DND-41 (cell line): ENCODE measurements at regions not wholly inside any gene's neighbourhood (a gene's known extent, or its start where the extent isn't known, plus 50 kb on each side); places are given as distances from the start of the nearest gene placed in this dataset.

Experiments
- ATAC-seq: fragments of 200-7000 bp; cut with Tn5 transposase; 3 replicates; pipeline ENCODE4 v1.9.1; 2021; ENCODE audit warnings: low read depth; ENCODE audit not compliant: insufficient read depth
- DNase-seq: peaks from one replicate; pipeline ENCODE4 v3.0.0-alpha.2; 2020
- H2AFZ ChIP-seq: 2 replicates; pipeline ENCODE4 v1.6.0; 2012; ENCODE audit warnings: low read depth, low read length
- H3K27ac ChIP-seq: 2 replicates; pipeline ENCODE4 v1.5.1; 2012; ENCODE audit warnings: low read length, inconsistent platforms
- H3K27me3 ChIP-seq: fragments of 200-600 bp; sonication (generic); 2 replicates; pipeline ENCODE4 v1.6.0; 2012; ENCODE audit warnings: low read length, mild to moderate bottlenecking, inconsistent platforms; ENCODE audit not compliant: insufficient read depth, poor library complexity
- H3K36me3 ChIP-seq: 2 replicates; pipeline ENCODE4 v1.5.1; 2012; ENCODE audit warnings: low read length, inconsistent platforms; ENCODE audit not compliant: insufficient read depth
- H3K4me1 ChIP-seq: 2 replicates; pipeline ENCODE4 v1.5.1; 2012; ENCODE audit warnings: mild to moderate bottlenecking, low read length; ENCODE audit not compliant: insufficient read depth
- H3K4me2 ChIP-seq: 2 replicates; pipeline ENCODE4 v1.6.0; 2012; ENCODE audit warnings: mild to moderate bottlenecking, moderate library complexity, low read length, inconsistent platforms; ENCODE audit not compliant: insufficient read depth
- H3K4me3 ChIP-seq, 2 experiments: fragments of 200-600 bp in 1 of 2; shearing (Covaris generic) in 1 of 2; 2 replicates each; pipeline ENCODE4 v1.5.1; 2012 to 2016; ENCODE audit warnings: inconsistent platforms in 2 of 2, low read length in 2 of 2, mild to moderate bottlenecking in 2 of 2, low read depth in 1 of 2, moderate library complexity in 1 of 2
- H3K79me2 ChIP-seq: 2 replicates; pipeline ENCODE4 v1.6.0; 2012; ENCODE audit warnings: low read length, inconsistent platforms; ENCODE audit not compliant: insufficient read depth
- H3K9ac ChIP-seq: 2 replicates; pipeline ENCODE4 v1.6.0; 2012; ENCODE audit warnings: low read depth, mild to moderate bottlenecking, inconsistent platforms, low read length, moderate library complexity
- H3K9me3 ChIP-seq: 2 replicates; pipeline ENCODE4 v1.5.1; 2012; ENCODE audit warnings: low read length, moderate library complexity, mild to moderate bottlenecking, inconsistent platforms; ENCODE audit not compliant: insufficient read depth, severe bottlenecking
- H4K20me1 ChIP-seq: 2 replicates; pipeline ENCODE4 v1.6.0; 2012; ENCODE audit warnings: low read length; ENCODE audit not compliant: insufficient read depth
- CTCF ChIP-seq: IDR thresholded peaks from 2 replicates; pipeline ENCODE4 v1.5.1; 2012; ENCODE audit warnings: borderline replicate concordance, low read length, moderate library complexity, mild to moderate bottlenecking; ENCODE audit not compliant: poor library complexity, severe bottlenecking; ENCODE audit errors: extremely low read depth
- EZH2 ChIP-seq: IDR thresholded peaks from 3 replicates; pipeline ENCODE4 v1.6.1; 2012; ENCODE audit warnings: borderline replicate concordance, low read depth, mild to moderate bottlenecking, moderate library complexity, low read length, inconsistent platforms; ENCODE audit not compliant: severe bottlenecking

GRCh38 chr5:3912790-3913189 lies 317.2 kb downstream of the IRX1 start:
- H3K79me2 ChIP-seq = no peaks in the 10 kb centered on the region
- no peak overlapping the region for H3K4me3 ChIP-seq
- H3K27ac ChIP-seq = no peak overlapping the region
- DNase-seq (no peak), ATAC-seq (no peak)
- H4K20me1 ChIP-seq = no peaks in the 10 kb centered on the region
- no peaks in the 10 kb centered on the region for H3K36me3 ChIP-seq
- no peaks in the 10 kb centered on the region for H3K9me3 ChIP-seq
- H3K4me2 ChIP-seq = no peak overlapping the region
- H3K9ac ChIP-seq = no peak overlapping the region
- peaks cover 11% of the 10 kb centered on the region for H3K4me1 ChIP-seq
- H2AFZ ChIP-seq = no peak overlapping the region
- TF ChIP-seq CTCF (no peak), EZH2 (no peak)
- H3K27me3 ChIP-seq = no peaks in the 10 kb centered on the region

DNA sequence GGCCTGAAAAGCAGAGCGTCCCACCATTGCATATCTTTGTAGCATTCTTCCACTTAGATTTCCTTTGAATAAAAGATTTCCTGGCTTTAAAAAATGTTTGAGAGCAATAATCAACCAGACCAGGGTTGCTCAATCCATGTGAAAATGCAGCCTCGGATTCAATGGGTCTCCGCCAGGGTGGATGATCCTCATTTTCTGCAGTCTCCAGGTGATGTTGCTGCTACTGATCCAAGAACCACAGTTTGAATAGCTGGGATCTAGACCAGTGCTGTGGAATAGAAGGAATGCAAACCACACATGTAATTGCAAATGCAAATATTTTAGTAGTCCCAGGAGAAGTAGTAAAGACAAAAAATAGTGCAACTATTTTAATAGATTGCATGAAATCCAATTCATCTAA lies 317.6 kb downstream of the IRX1 start:
- Histone ChIP-seq H3K4me1 (peaks cover 9% of the 10 kb centered on the region), H3K9ac (no peak overlapping the region), H3K36me3 (no peaks in the 10 kb centered on the region), H3K27ac (no peak overlapping the region), H4K20me1 (no peaks in the 10 kb centered on the region), H3K4me2 (no peak overlapping the region), H3K9me3 (no peaks in the 10 kb centered on the region), H2AFZ (no peak overlapping the region), H3K4me3 (no peak overlapping the region), H3K79me2 (no peaks in the 10 kb centered on the region), H3K27me3 (no peaks in the 10 kb centered on the region)
- TF ChIP-seq CTCF (no peak), EZH2 (no peak)
- DNase-seq (no peak), ATAC-seq (no peak)

- no peaks in the 10 kb centered on the region for H3K4me1 ChIP-seq
- no peaks in the 10 kb centered on the region for H3K79me2 ChIP-seq
- TF ChIP-seq EZH2 = no peak
- TF ChIP-seq CTCF = no peak
- H3K27me3 ChIP-seq = no peaks in the 10 kb centered on the region
- no peaks in the 10 kb centered on the region for H3K36me3 ChIP-seq
- ATAC-seq (no peak), DNase-seq (no peak)
- H3K27ac ChIP-seq = no peak overlapping the region
- no peak overlapping the region for H3K9ac ChIP-seq
- no peak overlapping the region for H2AFZ ChIP-seq
- H3K4me3 ChIP-seq = no peak overlapping the region
- no peaks in the 10 kb centered on the region for H3K9me3 ChIP-seq
- no peaks in the 10 kb centered on the region for H4K20me1 ChIP-seq
- no peak overlapping the region for H3K4me2 ChIP-seq
Measured at GRCh38 chr5:3925022-3925421, 329.4 kb downstream of the IRX1 start.

DNA sequence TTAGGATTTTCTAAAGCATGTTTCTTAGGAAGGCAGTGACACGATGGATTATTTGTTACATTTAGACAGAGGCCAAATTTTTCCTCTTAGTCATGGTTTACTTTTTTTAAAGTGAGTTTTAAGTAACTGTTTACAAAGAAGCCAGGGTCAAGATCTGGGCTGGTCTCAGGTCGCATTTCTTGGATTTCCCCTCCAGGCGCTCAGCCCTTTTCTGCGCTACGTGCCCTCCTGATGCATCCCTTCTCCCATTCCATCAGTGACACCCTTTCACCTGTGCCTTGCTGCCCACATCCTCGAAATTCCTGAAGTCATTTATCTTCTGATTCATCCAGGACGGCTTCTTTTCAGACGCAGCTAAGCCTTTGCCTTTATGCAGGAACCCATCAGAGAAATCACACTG lies 330.3 kb downstream of the IRX1 start:
- H3K4me1 ChIP-seq = no peaks in the 10 kb centered on the region
- ATAC-seq = no peak
- H3K36me3 ChIP-seq = no peaks in the 10 kb centered on the region
- H3K4me2 ChIP-seq = no peak overlapping the region
- H3K79me2 ChIP-seq = no peaks in the 10 kb centered on the region
- no peak overlapping the region for H3K27ac ChIP-seq
- H2AFZ ChIP-seq = no peak overlapping the region
- TF ChIP-seq EZH2 (no peak), CTCF (no peak)
- H3K9me3 ChIP-seq = no peaks in the 10 kb centered on the region
- H3K9ac ChIP-seq = no peak overlapping the region
- no peak overlapping the region for H3K4me3 ChIP-seq
- H4K20me1 ChIP-seq = no peaks in the 10 kb centered on the region
- DNase-seq = no peak
- no peaks in the 10 kb centered on the region for H3K27me3 ChIP-seq
